Fibroblast of skin of scalp (primary cell): ENCODE measurements at regions not wholly inside any gene's neighbourhood (a gene's known extent, or its start where the extent isn't known, plus 50 kb on each side); places are given as distances from the start of the nearest gene placed in this dataset.
"Not testable (repeated sequence)": the region's sequence is repeated elsewhere in the genome, so short reads cannot be mapped to it uniquely, and the experiment has no call there.

ENCODE experiments used
- DNase-seq: peaks from one replicate; pipeline ENCODE4 v3.0.0-alpha.2; 2013

GRCh38 chr13:109271555-109272541, 514.5 kb downstream of the IRS2 start:
- peak; percentile 42 for DNase-seq

GRCh38 chr13:109271061-109271460, 515.3 kb downstream of the IRS2 start:
- no peak for DNase-seq

GRCh38 chr13:109269381-109269780, 517.0 kb downstream of the IRS2 start:
- DNase-seq = not testable (repeated sequence)

GRCh38 chr13:109268492-109268891, 517.9 kb downstream of the IRS2 start:
- not testable (repeated sequence) for DNase-seq

- peak; percentile 31 for DNase-seq
These were observed 519.0 kb downstream of the IRS2 start for GRCh38 chr13:109267400-109267799.

GRCh38 chr13:109265438-109265742, 521.0 kb downstream of the IRS2 start:
- DNase-seq = not testable (repeated sequence)

GRCh38 chr13:109264603-109265437, 521.6 kb downstream of the IRS2 start:
- not testable (repeated sequence) for DNase-seq

- not testable (repeated sequence) for DNase-seq
These were observed 528.6 kb downstream of the IRS2 start for GRCh38 chr13:109257761-109258157.
